ENCODE measurements at regions not wholly inside any gene's neighbourhood (a gene's known extent, or its start where the extent isn't known, plus 50 kb on each side); places are given as distances from the start of the nearest gene placed in this dataset.

DNA sequence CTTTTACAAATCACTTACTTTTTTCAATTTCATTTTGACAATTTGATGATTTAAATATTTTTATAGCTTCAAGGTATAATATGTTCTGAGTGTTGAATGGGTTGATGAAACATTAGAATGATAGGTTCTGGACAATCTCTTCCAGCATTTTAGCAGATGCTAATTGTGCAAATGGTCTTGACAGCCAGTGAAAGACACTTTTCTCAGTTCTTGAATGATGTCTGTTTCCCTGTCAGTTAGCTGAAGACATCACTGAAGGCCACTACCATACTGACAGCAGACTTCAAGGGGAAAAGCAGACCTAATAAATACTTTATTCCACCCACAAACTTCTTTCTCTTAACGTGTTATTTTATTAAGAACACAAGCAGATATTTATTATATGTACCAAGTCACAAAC is 498.6 kb downstream of the GRXCR1 start:
- Histone ChIP-seq H2AFZ (ENCODE audit: low read length) (no peak overlapping the region), H3K36me3 (ENCODE audit: control insufficient read depth, insufficient read depth, low read length) (no peaks in the 10 kb centered on the region), H3K4me3 (replicated peaks in 1 of 4; ENCODE audit: control extremely low read depth in 1 of 4, insufficient read depth in 1 of 4, low read depth in 3 of 4, low read length in 4 of 4) (no peak overlapping the region), H3K4me1 (ENCODE audit: control insufficient read depth, extremely low read depth, insufficient read depth, low read length) (no peaks in the 10 kb centered on the region), H4K20me1 (ENCODE audit: control insufficient read depth, extremely low read depth, insufficient read depth, low read length) (no peaks in the 10 kb centered on the region), H3K27me3 (ENCODE audit: control insufficient read depth, insufficient read depth, low read length) (no peaks in the 10 kb centered on the region), H3K9ac (ENCODE audit: insufficient read depth, low read length) (no peak overlapping the region), H3K9me3 (ENCODE audit: control insufficient read depth, insufficient read depth, low read depth, low read length) (no peaks in the 10 kb centered on the region), H3K79me2 (ENCODE audit: control insufficient read depth, insufficient read depth, low read length) (no peaks in the 10 kb centered on the region), H3K27ac (ENCODE audit: insufficient read depth, low read length) (no peak overlapping the region), H3K4me2 (ENCODE audit: extremely low read depth, insufficient read depth, low read length) (peak overlapping the region; percentile 9)
- TF ChIP-seq EZH2 (IDR thresholded peaks at IDR 0.05; ENCODE audit: low read length, missing control alignments): no peak
- TF ChIP-seq, protein P1, sequence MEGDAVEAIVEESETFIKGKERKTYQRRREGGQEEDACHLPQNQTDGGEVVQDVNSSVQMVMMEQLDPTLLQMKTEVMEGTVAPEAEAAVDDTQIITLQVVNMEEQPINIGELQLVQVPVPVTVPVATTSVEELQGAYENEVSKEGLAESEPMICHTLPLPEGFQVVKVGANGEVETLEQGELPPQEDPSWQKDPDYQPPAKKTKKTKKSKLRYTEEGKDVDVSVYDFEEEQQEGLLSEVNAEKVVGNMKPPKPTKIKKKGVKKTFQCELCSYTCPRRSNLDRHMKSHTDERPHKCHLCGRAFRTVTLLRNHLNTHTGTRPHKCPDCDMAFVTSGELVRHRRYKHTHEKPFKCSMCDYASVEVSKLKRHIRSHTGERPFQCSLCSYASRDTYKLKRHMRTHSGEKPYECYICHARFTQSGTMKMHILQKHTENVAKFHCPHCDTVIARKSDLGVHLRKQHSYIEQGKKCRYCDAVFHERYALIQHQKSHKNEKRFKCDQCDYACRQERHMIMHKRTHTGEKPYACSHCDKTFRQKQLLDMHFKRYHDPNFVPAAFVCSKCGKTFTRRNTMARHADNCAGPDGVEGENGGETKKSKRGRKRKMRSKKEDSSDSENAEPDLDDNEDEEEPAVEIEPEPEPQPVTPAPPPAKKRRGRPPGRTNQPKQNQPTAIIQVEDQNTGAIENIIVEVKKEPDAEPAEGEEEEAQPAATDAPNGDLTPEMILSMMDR (conservative IDR thresholded peaks at IDR 0.05 in 1 of 2, IDR thresholded peaks at IDR 0.05 in 1 of 2; ENCODE audit: low read depth in 1 of 2, low read length in 2 of 2): no peak
- no peak for DNase-seq (ENCODE audit: low read depth in 2 of 2)

DNA sequence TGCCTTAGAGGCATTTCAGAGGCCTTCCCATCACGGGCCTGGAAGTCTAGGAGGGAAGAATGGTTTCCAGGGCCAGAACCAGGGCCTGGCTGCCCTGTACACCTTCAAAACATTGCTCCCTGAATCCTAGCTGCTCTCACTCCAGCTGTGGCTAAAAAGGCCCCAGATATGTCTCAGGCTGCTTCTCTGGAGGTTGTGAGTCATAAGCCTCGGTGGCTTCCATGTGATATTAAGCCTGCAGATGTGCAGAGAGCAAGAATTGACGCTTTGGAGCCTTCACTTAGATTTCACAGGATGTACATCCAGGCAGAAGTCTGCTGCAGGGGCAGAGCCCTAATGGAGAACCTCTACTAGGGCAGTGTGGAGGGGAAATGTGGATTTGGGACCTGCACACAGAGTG is 502.5 kb downstream of the GRXCR1 start:
- H4K20me1 ChIP-seq (ENCODE audit: control insufficient read depth, extremely low read depth, insufficient read depth, low read length): no peaks in the 10 kb centered on the region
- H3K4me1 ChIP-seq (ENCODE audit: control insufficient read depth, extremely low read depth, insufficient read depth, low read length): no peaks in the 10 kb centered on the region
- no peak overlapping the region for H2AFZ ChIP-seq (ENCODE audit: low read length)
- H3K9me3 ChIP-seq (ENCODE audit: control insufficient read depth, insufficient read depth, low read depth, low read length): no peaks in the 10 kb centered on the region
- H3K4me2 ChIP-seq (ENCODE audit: extremely low read depth, insufficient read depth, low read length): no peak overlapping the region
- no peak overlapping the region for H3K4me3 ChIP-seq (replicated peaks in 1 of 4; ENCODE audit: control extremely low read depth in 1 of 4, insufficient read depth in 1 of 4, low read depth in 3 of 4, low read length in 4 of 4)
- H3K79me2 ChIP-seq (ENCODE audit: control insufficient read depth, insufficient read depth, low read length): no peaks in the 10 kb centered on the region
- no peak overlapping the region for H3K9ac ChIP-seq (ENCODE audit: insufficient read depth, low read length)
- TF ChIP-seq EZH2 (IDR thresholded peaks at IDR 0.05; ENCODE audit: low read length, missing control alignments): no peak
- TF ChIP-seq, protein P1 (conservative IDR thresholded peaks at IDR 0.05 in 1 of 2, IDR thresholded peaks at IDR 0.05 in 1 of 2; ENCODE audit: low read depth in 1 of 2, low read length in 2 of 2): no peak
- H3K36me3 ChIP-seq (ENCODE audit: control insufficient read depth, insufficient read depth, low read length): no peaks in the 10 kb centered on the region
- peak; percentile 29 to 30 for DNase-seq (ENCODE audit: low read depth in 2 of 2)
- H3K27me3 ChIP-seq (ENCODE audit: control insufficient read depth, insufficient read depth, low read length): no peaks in the 10 kb centered on the region
- H3K27ac ChIP-seq (ENCODE audit: insufficient read depth, low read length): no peak overlapping the region

DNA sequence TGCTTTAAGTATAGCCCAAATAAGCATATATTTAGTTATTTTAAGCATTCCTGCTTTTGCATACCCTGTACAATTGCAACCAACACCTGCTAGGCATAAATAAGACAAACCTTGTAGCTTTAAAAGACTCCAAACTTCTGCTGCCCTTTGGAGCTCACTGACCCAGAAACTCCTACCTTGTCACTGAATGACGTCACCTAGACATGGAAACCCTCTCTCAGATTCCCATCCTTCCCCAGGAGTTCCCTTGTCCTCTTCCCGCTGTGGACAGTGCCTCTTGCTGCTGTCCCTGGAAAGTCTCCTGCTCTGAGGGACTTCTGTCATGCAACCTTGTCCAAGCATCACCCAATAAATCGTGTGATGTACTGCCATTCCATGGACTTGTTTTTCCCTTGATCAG is 507.2 kb downstream of the GRXCR1 start:
- Histone ChIP-seq H3K79me2 (ENCODE audit: control insufficient read depth, insufficient read depth, low read length) (no peaks in the 10 kb centered on the region), H3K4me2 (ENCODE audit: extremely low read depth, insufficient read depth, low read length) (no peak overlapping the region), H3K27me3 (ENCODE audit: control insufficient read depth, insufficient read depth, low read length) (no peaks in the 10 kb centered on the region), H3K27ac (ENCODE audit: insufficient read depth, low read length) (no peak overlapping the region), H2AFZ (ENCODE audit: low read length) (no peak overlapping the region), H3K36me3 (ENCODE audit: control insufficient read depth, insufficient read depth, low read length) (no peaks in the 10 kb centered on the region), H3K4me1 (ENCODE audit: control insufficient read depth, extremely low read depth, insufficient read depth, low read length) (no peaks in the 10 kb centered on the region), H3K9me3 (ENCODE audit: control insufficient read depth, insufficient read depth, low read depth, low read length) (no peaks in the 10 kb centered on the region), H3K9ac (ENCODE audit: insufficient read depth, low read length) (no peak overlapping the region), H3K4me3 (replicated peaks in 1 of 4; ENCODE audit: control extremely low read depth in 1 of 4, insufficient read depth in 1 of 4, low read depth in 3 of 4, low read length in 4 of 4) (no peak overlapping the region), H4K20me1 (ENCODE audit: control insufficient read depth, extremely low read depth, insufficient read depth, low read length) (no peaks in the 10 kb centered on the region)
- TF ChIP-seq, protein P1 (conservative IDR thresholded peaks at IDR 0.05 in 1 of 2, IDR thresholded peaks at IDR 0.05 in 1 of 2; ENCODE audit: low read depth in 1 of 2, low read length in 2 of 2): no peak
- no peak for TF ChIP-seq EZH2 (IDR thresholded peaks at IDR 0.05; ENCODE audit: low read length, missing control alignments)
- DNase-seq (ENCODE audit: low read depth in 2 of 2): no peak
